ENCODE measurements at regions not wholly inside any gene's neighbourhood (a gene's known extent, or its start where the extent isn't known, plus 50 kb on each side); places are given as distances from the start of the nearest gene placed in this dataset.

DNA sequence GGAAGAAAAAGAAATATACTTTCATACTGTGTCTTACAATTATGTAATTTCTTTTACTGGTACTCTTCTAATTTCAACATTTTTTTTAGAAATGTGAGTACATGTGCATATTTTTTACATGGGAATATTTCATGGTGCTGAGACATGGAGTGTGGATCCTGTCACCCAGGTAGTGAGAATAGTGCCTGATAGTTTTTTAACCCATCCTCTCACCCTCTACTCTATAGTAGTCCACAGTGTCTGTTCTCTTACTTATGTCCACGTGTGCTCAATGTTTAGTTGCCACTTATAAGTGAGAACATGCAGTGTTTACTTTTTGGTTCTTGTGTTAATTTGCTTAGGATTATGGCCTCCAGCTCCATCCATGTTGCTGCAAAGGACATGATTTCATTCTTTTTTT is 548.8 kb downstream of the AACS start:
- Histone ChIP-seq H4K20me1 (ENCODE audit: low read length) (no peaks in the 10 kb centered on the region), H3K4me3 (ENCODE audit: low read length) (no peak overlapping the region), H3K36me3 (ENCODE audit: low read depth, low read length) (no peaks in the 10 kb centered on the region), H3K4me2 (ENCODE audit: low read length) (no peak overlapping the region), H3F3A (ENCODE audit: low read length, unreplicated experiment) (no peaks in the 10 kb centered on the region), H3K27me3 (ENCODE audit: low read length) (no peaks in the 10 kb centered on the region), H3K9ac (ENCODE audit: low read length) (no peak overlapping the region), H3K27ac (ENCODE audit: low read length) (no peak overlapping the region), H3K9me2 (replicated peaks; ENCODE audit: low read length) (no peaks in the 10 kb centered on the region), H2AFZ (ENCODE audit: low read length) (no peak overlapping the region), H3K4me1 (ENCODE audit: insufficient read depth, low read length) (no peaks in the 10 kb centered on the region), H3K9me3 (ENCODE audit: low read length) (0 out of 2 replicates have a peak, but pooled peaks cover 5% of the 10 kb centered on the region), H3K79me2 (ENCODE audit: low read length) (no peaks in the 10 kb centered on the region)
- ChIA-PET POLR2A (ENCODE audit: unreplicated experiment) (no interaction called here), CTCF (no interaction called here)
- no TSS peak for BruUV-seq (replicated peaks)
- TF ChIP-seq EZH2 (IDR thresholded peaks at IDR 0.05; ENCODE audit: low read length, unreplicated experiment) (no peak), EZH2phosphoT487 (IDR thresholded peaks at IDR 0.05; ENCODE audit: borderline replicate concordance, low read length) (no peak)
- TF ChIP-seq, protein P1, sequence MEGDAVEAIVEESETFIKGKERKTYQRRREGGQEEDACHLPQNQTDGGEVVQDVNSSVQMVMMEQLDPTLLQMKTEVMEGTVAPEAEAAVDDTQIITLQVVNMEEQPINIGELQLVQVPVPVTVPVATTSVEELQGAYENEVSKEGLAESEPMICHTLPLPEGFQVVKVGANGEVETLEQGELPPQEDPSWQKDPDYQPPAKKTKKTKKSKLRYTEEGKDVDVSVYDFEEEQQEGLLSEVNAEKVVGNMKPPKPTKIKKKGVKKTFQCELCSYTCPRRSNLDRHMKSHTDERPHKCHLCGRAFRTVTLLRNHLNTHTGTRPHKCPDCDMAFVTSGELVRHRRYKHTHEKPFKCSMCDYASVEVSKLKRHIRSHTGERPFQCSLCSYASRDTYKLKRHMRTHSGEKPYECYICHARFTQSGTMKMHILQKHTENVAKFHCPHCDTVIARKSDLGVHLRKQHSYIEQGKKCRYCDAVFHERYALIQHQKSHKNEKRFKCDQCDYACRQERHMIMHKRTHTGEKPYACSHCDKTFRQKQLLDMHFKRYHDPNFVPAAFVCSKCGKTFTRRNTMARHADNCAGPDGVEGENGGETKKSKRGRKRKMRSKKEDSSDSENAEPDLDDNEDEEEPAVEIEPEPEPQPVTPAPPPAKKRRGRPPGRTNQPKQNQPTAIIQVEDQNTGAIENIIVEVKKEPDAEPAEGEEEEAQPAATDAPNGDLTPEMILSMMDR (conservative IDR thresholded peaks at IDR 0.05; ENCODE audit: low read depth, low read length), result no peak
- intact Hi-C loops (cut with micrococcal nuclease), result no loop called here
- DNase-seq, result no peak
- ATAC-seq, result no peak

GRCh38 chr12:125619723-125620122 is 554.5 kb downstream of the AACS start:
- Histone ChIP-seq H3K4me3 (ENCODE audit: low read length) (no peak overlapping the region), H3K9me2 (replicated peaks; ENCODE audit: low read length) (no peaks in the 10 kb centered on the region), H3K9me3 (ENCODE audit: low read length) (no peaks in the 10 kb centered on the region), H2AFZ (ENCODE audit: low read length) (no peak overlapping the region), H3F3A (ENCODE audit: low read length, unreplicated experiment) (no peaks in the 10 kb centered on the region), H3K36me3 (ENCODE audit: low read depth, low read length) (no peaks in the 10 kb centered on the region), H4K20me1 (ENCODE audit: low read length) (no peaks in the 10 kb centered on the region), H3K4me1 (ENCODE audit: insufficient read depth, low read length) (no peaks in the 10 kb centered on the region), H3K27ac (ENCODE audit: low read length) (no peak overlapping the region), H3K9ac (ENCODE audit: low read length) (no peak overlapping the region), H3K27me3 (ENCODE audit: low read length) (no peaks in the 10 kb centered on the region), H3K4me2 (ENCODE audit: low read length) (no peak overlapping the region), H3K79me2 (ENCODE audit: low read length) (no peaks in the 10 kb centered on the region)
- ChIA-PET POLR2A (ENCODE audit: unreplicated experiment) (no interaction called here), CTCF (no interaction called here)
- no peak for TF ChIP-seq EZH2 (IDR thresholded peaks at IDR 0.05; ENCODE audit: low read length, unreplicated experiment)
- TF ChIP-seq EZH2phosphoT487 (IDR thresholded peaks at IDR 0.05; ENCODE audit: borderline replicate concordance, low read length), result no peak
- TF ChIP-seq, protein P1 (conservative IDR thresholded peaks at IDR 0.05; ENCODE audit: low read depth, low read length), result no peak
- intact Hi-C loops (cut with micrococcal nuclease), result no loop called here
- no TSS peak for BruUV-seq (replicated peaks)
- ATAC-seq (no peak), DNase-seq (no peak)

DNA sequence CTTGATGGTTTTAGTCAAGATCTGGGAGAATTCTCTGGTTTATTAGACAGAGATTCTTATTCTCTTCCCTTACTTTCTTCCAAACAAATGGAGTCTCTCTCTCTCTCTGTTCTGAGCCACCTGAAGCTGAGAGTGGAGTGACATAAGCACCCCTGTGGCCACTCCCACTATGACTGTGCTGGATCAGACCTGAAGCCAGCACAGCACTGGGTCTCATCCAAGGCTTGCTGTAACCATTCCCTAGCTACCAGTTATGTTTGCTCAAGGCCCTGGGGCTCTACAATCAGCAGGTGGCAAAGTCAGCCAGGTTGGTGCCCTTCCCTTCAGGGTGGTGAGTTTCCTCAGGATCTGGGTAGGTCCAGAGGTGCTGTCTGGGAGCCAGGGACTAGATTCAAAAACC is 568.5 kb downstream of the AACS start:
- no peak overlapping the region for H3K4me3 ChIP-seq (ENCODE audit: low read length)
- no peak overlapping the region for H3K9ac ChIP-seq (ENCODE audit: low read length)
- TF ChIP-seq, protein P1 (conservative IDR thresholded peaks at IDR 0.05; ENCODE audit: low read depth, low read length), result no peak
- TF ChIP-seq EZH2 (IDR thresholded peaks at IDR 0.05; ENCODE audit: low read length, unreplicated experiment), result no peak
- TF ChIP-seq EZH2phosphoT487 (IDR thresholded peaks at IDR 0.05; ENCODE audit: borderline replicate concordance, low read length), result no peak
- no peaks in the 10 kb centered on the region for H3K79me2 ChIP-seq (ENCODE audit: low read length)
- BruUV-seq (replicated peaks), result no TSS peak
- no peak for ATAC-seq
- intact Hi-C loops (cut with micrococcal nuclease), result no loop called here
- H3K27me3 ChIP-seq (ENCODE audit: low read length), result peaks cover 27% of the 10 kb centered on the region
- H3K9me3 ChIP-seq (ENCODE audit: low read length), result peaks cover 8% of the 10 kb centered on the region; the same call in 1 of the 2 replicates
- no peaks in the 10 kb centered on the region for H3K4me1 ChIP-seq (ENCODE audit: insufficient read depth, low read length)
- no peak overlapping the region for H3K27ac ChIP-seq (ENCODE audit: low read length)
- no peak for DNase-seq
- ChIA-PET POLR2A (ENCODE audit: unreplicated experiment) (no interaction called here), CTCF (no interaction called here)
- H3K9me2 ChIP-seq (replicated peaks; ENCODE audit: low read length), result no peaks in the 10 kb centered on the region
- H3K36me3 ChIP-seq (ENCODE audit: low read depth, low read length), result no peaks in the 10 kb centered on the region
- no peak overlapping the region for H2AFZ ChIP-seq (ENCODE audit: low read length)
- no peak overlapping the region for H3K4me2 ChIP-seq (ENCODE audit: low read length)
- H4K20me1 ChIP-seq (ENCODE audit: low read length), result no peaks in the 10 kb centered on the region
- H3F3A ChIP-seq (ENCODE audit: low read length, unreplicated experiment), result no peaks in the 10 kb centered on the region

All from PC-3 (cell line).